ENCODE measurements at regions not wholly inside any gene's neighbourhood (a gene's known extent, or its start where the extent isn't known, plus 50 kb on each side); places are given as distances from the start of the nearest gene placed in this dataset.
A peak's percentile ranks its signal among the peaks of the same experiment; 100 is the strongest.

GRCh38 chr6:139483079-139483478 is 108.6 kb upstream of the CITED2 start:
- DNase-seq = no peak

- peak; percentile 76 for DNase-seq
Observed at GRCh38 chr6:139482287-139482686, 107.8 kb upstream of the CITED2 start.

- DNase-seq = no peak
Observed at GRCh38 chr6:139480356-139481165, 106.1 kb upstream of the CITED2 start.

- no peak for DNase-seq
Observed at GRCh38 chr6:139479433-139480222, 105.2 kb upstream of the CITED2 start.

- DNase-seq = no peak
Observed at GRCh38 chr6:139475646-139476045, 101.2 kb upstream of the CITED2 start.

GRCh38 chr6:139475241-139475640 is 100.8 kb upstream of the CITED2 start:
- DNase-seq = no peak

GRCh38 chr6:139474145-139475108 is 100.0 kb upstream of the CITED2 start:
- DNase-seq = peak; percentile 84

GRCh38 chr6:139473731-139474130 is 99.3 kb upstream of the CITED2 start:
- DNase-seq = no peak

GRCh38 chr6:139473231-139473701 is 98.8 kb upstream of the CITED2 start:
- peak; percentile 68 for DNase-seq

- DNase-seq = no peak
Observed at GRCh38 chr6:139472351-139473015, 98.0 kb upstream of the CITED2 start.

GRCh38 chr6:139470997-139471396 is 96.5 kb upstream of the CITED2 start:
- no peak for DNase-seq

GRCh38 chr6:139468178-139468819 is 93.9 kb upstream of the CITED2 start:
- DNase-seq = no peak

GRCh38 chr6:139457476-139457875 is 83.0 kb upstream of the CITED2 start:
- DNase-seq = no peak

GRCh38 chr6:139452148-139452876 is 77.9 kb upstream of the CITED2 start:
- peak; percentile 37 for DNase-seq

GRCh38 chr6:139449611-139450000 is 75.2 kb upstream of the CITED2 start:
- DNase-seq = no peak

GRCh38 chr6:139448998-139449610 is 74.7 kb upstream of the CITED2 start:
- DNase-seq = no peak

GRCh38 chr6:139448051-139448649 is 73.7 kb upstream of the CITED2 start:
- DNase-seq = no peak

GRCh38 chr6:139447656-139447975 is 73.2 kb upstream of the CITED2 start:
- DNase-seq = no peak

GRCh38 chr6:139446768-139447655 is 72.6 kb upstream of the CITED2 start:
- no peak for DNase-seq
